ENCODE measurements at regions not wholly inside any gene's neighbourhood (a gene's known extent, or its start where the extent isn't known, plus 50 kb on each side); places are given as distances from the start of the nearest gene placed in this dataset.

GRCh38 chr22:48630848-48631247 is 1196.8 kb downstream of the BRD1 start:
- TF ChIP-seq, protein P1, sequence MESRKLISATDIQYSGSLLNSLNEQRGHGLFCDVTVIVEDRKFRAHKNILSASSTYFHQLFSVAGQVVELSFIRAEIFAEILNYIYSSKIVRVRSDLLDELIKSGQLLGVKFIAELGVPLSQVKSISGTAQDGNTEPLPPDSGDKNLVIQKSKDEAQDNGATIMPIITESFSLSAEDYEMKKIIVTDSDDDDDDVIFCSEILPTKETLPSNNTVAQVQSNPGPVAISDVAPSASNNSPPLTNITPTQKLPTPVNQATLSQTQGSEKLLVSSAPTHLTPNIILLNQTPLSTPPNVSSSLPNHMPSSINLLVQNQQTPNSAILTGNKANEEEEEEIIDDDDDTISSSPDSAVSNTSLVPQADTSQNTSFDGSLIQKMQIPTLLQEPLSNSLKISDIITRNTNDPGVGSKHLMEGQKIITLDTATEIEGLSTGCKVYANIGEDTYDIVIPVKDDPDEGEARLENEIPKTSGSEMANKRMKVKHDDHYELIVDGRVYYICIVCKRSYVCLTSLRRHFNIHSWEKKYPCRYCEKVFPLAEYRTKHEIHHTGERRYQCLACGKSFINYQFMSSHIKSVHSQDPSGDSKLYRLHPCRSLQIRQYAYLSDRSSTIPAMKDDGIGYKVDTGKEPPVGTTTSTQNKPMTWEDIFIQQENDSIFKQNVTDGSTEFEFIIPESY (IDR thresholded peaks at IDR 0.05; ENCODE audit: extremely low read depth, insufficient replicate concordance, low read length) = no peak
- TF ChIP-seq CEBPB (IDR thresholded peaks at IDR 0.05; ENCODE audit: low read depth) = no peak
